HG03354 (cell line): ENCODE measurements at regions not wholly inside any gene's neighbourhood (a gene's known extent, or its start where the extent isn't known, plus 50 kb on each side); places are given as distances from the start of the nearest gene placed in this dataset.
"Not testable (repeated sequence)": the region's sequence is repeated elsewhere in the genome, so short reads cannot be mapped to it uniquely, and the experiment has no call there.

Source experiments
- ATAC-seq: cut with Tn5 transposase; IDR thresholded peaks from one replicate; pipeline ENCODE4 v1.9.1; 2021; ENCODE audit warnings: mild to moderate bottlenecking; ENCODE audit not compliant: unreplicated experiment, poor library complexity, severe bottlenecking

DNA sequence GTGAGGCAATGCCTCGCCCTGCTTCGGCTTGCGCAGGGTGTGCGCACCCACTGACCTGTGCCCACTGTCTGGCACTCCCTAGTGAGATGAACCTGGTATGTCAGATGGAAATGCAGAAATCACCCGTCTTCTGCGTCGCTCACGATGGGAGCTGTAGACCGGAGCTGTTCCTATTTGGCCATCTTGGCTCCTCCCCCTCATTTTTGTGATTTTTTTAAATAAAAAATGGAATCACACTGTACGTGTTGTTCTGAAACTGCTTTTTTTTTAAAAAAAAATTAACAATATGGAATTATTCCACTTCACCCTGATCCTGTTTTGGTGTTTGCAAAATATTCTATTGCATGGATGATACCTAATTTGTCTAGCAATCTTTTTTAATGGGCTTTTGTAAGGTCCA is 131.1 kb downstream of the FZD1 start:
- ATAC-seq, result not testable (repeated sequence)

DNA sequence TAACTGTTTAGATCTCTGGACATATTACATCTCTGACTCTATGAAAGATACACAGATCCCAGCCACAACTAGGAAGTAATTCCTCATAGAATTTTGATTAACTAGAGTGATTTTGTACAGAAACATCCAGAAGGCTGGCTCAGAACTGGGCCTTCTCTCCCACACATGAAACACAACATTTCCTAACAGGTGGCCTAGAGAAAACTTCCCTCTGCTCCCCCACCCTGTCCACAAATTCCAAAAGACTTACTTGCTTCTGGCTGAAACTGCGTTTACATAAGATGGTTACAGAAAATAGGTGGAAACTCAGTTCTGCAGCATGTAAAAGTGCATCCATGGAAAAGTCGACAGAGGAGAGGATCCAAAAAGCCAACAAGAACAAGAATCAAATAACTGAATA is 132.9 kb downstream of the FZD1 start:
- no peak for ATAC-seq

DNA sequence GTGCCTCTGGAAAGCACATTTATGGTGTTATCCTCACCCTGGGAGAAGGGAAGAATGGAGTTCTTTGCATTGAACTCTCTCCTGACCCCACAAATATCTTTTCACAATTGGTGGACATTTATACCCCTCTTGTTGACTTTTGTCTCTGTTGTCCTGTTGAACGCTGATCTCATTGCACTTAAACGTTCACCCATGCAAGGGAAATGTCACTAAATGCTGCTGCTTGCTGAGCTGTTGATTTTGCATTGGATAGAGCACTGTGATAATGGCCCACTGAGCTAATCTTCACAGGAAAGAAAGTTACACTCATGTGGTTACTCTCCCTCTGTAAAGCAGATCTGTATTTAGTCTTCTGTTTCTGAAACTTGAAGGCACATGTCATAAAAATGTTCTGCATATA is 133.4 kb downstream of the FZD1 start:
- ATAC-seq, result no peak

DNA sequence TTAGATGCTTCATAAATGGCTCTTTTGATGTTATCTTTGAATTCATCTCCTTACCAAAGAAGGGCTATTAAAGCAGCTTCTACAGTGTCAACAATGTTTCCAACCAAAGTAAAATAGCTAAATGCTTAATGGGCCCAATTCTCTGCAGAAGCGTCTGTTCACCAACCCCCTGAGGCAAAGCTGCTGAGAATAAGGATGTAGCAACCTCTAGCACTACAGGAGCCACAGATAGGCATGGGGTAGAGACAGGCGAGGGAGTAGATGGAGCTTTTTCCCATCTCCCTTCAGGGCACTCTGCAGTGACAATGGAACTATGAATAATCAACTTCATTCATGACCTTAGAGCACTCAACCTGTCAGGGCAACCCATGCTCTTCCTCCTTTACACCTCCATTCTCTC is 134.1 kb downstream of the FZD1 start:
- ATAC-seq, result no peak

DNA sequence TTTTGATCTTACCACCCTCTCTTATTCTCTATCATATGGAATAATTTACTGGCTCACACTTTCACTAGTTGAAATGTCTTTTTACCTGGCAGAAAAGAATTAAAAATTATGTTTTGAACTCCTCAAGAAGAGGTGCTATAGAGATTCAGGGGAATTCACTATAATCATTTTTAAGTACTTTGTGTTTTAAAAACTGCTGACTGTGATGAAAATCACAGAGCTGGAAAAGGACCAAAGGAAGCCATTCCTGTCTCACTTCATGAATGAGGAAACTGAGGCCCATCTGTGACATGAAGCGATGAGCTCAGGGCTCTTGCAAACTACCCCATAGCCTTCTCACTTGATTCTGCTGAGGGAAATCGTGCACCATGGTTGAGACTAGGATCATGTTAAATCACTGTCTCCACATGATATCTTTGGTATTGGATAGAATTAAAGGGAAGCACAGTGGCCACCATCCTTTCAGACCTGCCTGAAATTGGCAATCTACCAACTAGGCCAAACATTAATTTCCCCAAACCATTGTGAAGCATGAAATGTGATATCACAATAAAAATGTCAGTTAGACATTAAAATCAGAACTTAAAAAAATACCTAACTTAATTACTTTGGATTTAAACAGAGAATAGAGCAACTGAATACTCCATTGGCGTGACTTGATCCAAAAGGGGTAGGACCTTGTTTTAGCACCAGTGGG is 141.0 kb downstream of the FZD1 start:
- no peak for ATAC-seq

DNA sequence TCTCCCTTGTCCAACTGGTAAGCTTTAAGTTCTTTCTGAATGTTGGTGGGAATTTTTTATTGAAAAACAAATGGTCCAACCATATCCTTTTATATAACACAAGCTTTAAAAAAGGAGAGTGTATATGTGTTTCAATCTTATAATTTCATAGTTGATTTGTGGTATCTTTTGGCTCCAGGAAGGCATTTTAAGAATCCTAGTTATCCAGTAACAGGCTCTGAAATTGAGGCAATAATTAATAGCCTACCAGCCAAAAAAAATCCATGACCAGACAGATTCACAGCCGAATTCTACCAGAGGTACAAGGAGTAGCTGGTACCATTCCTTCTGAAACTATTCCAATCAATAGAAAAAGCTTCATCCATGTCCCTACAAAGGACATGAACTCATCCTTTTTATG is 141.6 kb downstream of the FZD1 start:
- ATAC-seq, result not testable (repeated sequence)

DNA sequence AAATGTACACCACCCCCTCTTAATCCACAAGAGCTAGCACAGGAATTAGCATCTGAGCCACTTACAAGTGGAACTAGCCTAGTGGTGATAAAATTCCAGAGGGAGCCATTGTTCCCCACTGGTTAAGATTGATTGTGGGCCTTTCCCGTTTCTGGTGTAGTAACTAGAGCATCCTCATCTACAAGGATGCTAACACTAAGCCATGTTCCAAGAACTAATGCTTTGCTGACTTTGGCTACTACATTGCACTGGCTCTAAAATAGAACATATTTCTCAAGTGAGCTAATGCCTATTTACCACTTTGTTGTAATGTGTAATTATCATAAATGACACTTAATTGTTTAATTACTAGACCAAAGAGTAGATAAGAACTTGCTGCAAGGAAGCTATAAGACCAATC is 143.7 kb downstream of the FZD1 start:
- ATAC-seq, result no peak

DNA sequence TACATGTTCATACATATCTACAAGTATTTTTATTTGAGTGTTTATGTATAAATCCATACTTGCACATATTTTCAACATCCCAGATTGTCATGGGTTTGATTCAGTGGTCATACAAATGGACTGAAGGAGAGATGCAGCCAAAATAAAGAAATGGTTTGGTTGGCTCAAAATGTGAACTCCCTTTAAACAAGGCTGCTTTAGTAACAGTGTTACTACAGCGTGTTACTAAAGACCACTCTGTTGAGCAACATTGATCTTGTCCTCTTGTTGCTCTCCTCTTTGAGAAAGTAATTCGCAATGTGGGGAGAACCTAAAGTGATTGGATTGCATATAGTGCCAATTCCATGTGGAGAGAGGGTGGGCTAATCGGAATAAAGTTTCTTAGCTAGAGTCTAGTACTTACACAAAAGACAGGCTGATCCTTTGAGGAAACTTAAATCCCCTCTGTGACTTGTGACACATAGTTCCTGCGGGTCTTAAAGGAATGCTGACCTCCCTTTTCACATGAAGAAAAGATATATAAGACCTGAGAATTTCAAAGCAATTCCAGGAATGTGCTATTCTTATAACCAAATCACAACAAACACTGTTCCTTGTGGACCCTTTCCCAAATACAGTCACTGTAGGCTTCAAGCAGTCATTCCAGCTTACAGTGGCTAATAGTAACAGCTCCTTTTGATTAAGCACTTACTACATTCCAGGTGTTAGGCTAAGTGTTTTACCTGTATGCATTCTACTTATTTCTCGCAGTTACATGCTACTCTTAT is 144.3 kb downstream of the FZD1 start:
- ATAC-seq, result no peak

DNA sequence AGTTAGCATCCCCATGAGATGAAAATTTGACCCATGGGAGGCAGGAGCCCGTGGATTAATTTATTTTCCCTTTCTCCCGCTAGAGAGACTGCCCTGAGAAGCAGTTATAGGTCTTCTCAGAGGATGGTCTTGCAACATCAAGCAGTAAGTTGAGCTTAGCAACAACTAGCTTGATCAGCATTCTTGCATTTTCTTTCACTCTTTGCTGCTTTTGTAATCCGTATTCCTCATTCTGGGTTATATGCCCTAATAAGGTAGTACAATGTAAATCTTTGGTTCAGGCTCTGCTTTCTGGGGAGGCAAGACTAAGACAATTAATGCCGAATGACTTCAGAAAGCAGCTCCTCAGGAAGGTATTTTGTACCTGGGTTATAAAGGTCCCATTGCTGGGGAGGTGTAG is 146.8 kb downstream of the FZD1 start:
- no peak for ATAC-seq

DNA sequence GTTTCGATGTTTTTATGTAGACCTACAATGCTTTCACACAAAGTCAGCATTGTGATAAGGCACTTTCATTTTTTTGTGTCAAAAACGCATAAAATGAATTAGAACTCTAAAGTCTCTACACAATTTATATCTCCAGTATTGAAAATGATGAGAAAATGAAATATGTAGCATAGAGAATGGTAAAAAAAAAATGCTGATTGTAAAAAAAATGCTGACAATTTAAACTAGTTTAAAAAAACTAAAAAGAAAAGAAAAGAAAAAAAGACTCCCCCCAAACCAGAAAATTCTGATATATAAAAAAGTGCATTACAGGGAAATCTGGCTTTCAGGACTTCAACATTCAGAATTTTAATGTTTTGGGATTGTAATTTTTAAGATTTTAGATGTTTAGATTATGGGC is 148.1 kb downstream of the FZD1 start:
- no peak for ATAC-seq

DNA sequence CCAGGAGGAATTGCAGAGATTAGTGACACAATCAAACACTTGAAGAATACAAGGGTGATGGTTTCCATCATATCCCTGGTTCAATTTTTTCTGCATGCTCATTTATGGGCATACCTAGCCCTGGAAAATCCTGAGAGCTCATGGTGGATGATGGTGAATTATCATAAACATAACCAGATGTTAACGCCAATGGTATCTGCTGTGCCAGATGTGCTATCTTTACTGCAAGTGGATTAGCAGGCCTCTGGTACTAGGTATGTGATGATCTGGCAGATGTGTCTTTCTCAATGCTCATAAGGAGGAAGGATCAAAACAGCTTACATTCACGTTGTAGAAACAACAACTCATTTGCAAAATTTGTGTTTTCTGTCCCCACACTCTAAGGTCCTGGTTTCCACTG is 150.5 kb downstream of the FZD1 start:
- no peak for ATAC-seq

DNA sequence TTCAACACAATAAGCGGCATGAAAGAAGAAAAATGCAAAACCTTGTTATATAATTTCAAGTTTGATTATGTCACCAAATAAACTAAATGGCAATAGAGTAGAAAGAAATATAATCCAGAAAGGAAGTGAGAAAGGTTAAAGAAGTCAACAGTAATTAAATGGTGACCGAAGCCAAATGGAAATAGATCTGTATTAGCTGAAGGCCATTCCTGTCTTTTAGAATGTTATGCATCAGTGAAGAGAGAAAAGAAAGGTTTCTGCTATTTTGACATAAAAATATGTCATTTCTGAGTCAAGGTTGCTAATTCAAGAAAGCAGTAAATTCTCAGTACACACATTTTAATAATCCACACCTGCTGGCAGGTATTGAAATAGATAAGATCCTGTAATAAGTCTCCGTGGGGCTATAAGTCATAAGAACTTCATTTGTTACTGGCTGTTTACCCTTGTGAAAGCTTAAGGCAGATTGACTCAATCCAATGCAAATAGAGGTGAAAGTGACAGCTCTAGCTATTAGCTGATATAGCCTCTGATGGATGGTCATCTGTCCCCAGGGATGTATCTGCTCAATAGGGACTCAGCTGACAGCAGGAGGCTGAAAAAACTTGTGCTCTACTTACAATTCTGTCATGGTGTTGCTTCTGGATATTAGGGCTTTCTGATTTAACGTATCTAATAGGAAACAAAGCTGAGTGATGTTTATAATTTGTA is 152.1 kb downstream of the FZD1 start:
- no peak for ATAC-seq

DNA sequence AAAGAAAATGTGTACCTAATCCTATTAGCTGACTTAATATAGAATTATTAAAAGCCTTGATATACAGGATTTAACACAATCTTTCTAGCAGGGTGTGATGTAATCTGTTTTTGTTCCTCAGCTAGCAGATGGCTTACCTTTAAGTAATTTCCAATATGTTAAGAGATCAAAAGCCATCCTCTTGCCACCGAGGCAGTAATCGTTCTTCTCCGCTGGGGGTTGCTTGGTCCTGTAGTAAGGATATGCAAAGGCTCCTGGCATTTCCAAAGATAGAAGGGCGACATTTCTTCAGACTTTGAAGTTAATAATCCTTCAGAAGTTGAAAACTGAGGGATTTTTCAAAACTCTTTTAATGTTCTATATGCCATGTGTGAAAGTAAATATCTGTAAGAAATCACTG is 156.4 kb downstream of the FZD1 start:
- ATAC-seq, result no peak

DNA sequence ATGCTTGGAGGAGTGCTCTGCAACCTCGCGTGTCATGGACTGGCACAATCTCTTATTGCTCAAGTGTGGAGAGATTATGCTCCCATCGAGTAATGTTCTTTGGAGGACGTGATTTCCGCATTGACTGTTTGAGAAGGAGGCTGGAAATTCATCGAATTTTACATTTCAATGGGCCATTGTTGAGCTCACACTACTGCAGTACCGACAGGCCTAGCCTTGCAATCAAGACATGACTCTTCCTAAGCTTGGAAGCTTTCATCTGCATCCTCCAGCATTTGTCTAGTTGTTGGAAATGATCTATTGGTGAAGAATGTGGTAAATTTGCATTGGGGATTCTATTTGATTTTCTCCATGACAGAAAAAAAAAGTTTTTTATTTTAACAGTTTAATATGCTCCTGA is 156.8 kb downstream of the FZD1 start:
- ATAC-seq, result no peak

DNA sequence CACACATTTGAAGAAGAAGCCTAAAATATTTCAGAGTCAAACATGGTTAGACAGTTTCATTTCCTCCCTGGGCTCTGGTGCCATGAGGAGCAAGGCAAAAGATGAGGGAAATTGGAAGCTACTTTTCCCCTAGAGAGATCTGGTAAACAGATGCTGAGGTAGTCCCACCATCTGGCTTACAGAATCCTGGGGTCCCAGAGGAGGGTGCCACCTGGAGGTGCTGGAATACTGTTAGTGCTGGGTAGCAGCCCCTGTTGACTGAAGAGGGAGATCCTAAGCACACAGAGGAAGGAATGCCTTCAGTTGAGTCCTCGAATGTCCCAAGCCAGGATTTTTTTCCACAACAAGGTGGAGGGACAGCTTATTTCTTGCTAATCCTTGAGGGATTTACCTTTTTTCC is 160.1 kb downstream of the FZD1 start:
- ATAC-seq, result no peak

DNA sequence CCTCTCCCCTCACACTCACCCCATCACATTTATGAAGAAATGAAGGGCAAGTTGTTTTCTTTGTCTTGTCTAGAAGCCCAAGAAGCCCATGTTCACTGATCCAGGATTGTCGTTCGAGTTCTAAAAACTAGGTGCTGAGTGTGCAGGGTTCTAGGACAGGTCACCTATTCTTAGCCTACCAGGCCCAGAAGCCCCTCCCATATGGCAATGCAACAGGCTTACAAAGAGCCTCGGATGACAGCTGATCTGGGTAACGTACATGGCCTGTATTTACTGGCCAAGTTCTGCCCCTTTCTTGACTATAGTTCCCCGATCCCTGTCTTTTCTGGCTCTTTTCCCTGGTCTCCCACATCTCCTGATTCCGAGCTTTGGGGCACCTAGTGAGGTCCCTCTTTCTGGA is 160.9 kb downstream of the FZD1 start:
- ATAC-seq, result no peak

DNA sequence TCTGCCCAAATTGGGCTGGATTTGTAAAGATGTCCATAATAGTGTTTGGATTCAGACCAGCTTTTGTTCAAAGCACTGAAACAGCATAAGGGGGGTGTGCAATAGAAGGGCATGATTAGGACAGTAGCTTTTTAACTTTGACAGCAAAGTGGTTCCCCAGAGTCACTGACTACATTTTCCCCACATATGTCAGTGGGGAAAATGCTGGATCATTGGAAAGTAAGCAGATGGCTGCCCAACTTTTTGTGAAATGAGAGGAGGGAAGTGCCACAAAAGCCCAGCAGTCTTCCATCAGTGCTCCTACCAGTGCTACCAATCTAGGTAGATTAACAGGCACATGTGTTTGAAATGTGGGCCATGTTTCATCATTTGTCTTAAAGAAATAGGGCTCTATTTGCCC is 162.8 kb downstream of the FZD1 start:
- ATAC-seq, result no peak

DNA sequence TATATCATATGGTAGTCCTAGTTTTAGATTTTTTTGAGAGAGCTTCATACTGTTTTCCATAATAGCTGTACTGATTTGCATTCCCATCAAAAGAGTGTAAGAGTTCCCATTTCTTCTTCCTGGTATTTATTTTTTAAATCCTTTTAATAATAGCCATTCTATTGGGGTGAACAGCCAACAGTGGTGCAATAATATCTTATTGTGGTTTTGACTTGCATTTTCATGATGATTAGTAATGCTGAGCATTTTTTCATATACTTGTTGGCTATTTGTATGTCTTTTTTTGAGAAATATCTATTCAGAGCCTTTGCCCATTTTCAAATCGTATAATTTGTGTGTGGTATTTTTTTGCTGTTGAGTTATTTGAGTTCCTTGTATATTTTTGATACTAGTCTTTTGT is 167.4 kb downstream of the FZD1 start:
- no peak for ATAC-seq

DNA sequence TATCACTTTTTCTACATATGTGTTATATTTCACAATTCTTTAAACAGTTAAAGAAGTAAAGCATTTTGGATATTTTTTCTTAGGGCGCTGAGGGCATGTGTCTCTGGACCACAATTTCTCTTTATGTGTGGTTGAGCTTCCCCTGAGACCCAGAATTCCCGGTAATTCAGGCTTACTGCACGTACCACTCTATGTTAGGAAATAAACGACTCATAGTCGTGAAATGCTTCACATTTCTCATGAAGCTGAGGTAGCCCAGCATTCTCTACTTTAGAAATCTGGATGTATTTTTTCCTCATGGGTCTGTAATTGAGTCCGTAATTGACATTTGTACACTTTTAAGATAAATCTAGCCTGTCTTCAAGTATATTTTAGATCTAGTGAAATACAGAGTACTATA is 170.6 kb downstream of the FZD1 start:
- ATAC-seq, result no peak

DNA sequence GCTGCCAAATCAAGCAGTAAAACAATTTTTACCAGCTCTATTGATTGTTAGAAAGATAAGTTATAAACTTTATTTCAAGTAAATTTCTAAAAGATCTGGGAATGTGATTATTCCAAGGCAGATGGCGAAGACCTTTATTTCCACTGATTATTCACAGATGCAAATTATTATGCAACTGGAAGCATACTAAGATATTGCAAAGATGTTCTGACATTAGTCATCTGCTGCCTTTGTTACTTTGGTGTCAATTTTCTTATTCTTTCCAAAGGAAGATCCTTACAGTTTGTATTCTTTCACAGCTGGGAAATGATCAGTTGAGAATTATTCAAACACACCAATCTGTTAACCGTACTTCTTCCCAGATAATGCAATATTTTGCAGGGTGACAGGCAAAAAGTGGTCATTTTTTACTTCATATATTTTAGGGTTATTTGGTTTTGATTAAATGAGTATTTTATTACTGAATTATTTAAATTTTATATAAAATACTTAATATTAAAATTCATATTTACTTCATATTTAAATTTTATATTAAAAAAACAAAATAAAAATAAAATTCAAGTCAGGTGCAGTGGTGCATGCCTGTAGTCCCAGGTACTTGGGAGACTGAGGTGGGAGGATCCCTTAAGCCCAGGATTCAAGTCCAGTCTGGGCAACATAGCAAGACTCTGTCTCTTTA is 171.3 kb downstream of the FZD1 start:
- no peak for ATAC-seq
